ENCODE measurements at regions not wholly inside any gene's neighbourhood (a gene's known extent, or its start where the extent isn't known, plus 50 kb on each side); places are given as distances from the start of the nearest gene placed in this dataset.

- Histone ChIP-seq H2BK5ac (ENCODE audit: insufficient read length, low read length) (no peak overlapping the region), H2BK15ac (ENCODE audit: low read depth, low read length) (no peak overlapping the region), H2AFZ (ENCODE audit: low read length) (no peak overlapping the region), H3K4ac (ENCODE audit: low read depth, low read length) (no peak overlapping the region), H4K91ac (ENCODE audit: insufficient read length, low read depth, low read length) (no peak overlapping the region), H3K56ac (ENCODE audit: insufficient read length, low read depth, low read length) (no peak overlapping the region), H2BK20ac (ENCODE audit: low read depth, low read length, poor library complexity, severe bottlenecking) (no peak overlapping the region), H4K8ac (replicated peaks; ENCODE audit: insufficient read length, low read depth, low read length) (no peak overlapping the region), H2BK120ac (ENCODE audit: low read depth, low read length, poor library complexity, severe bottlenecking) (no peak overlapping the region), H3K9me3 (ENCODE audit: control insufficient read depth, low read depth, low read length) (no peaks in the 10 kb centered on the region), H4K20me1 (ENCODE audit: control insufficient read depth, insufficient read depth, insufficient read length) (no peaks in the 10 kb centered on the region), H3K27ac (ENCODE audit: insufficient read length, low read depth, low read length) (no peak overlapping the region), H3K4me2 (ENCODE audit: insufficient read depth, insufficient read length, low read length) (no peak overlapping the region), H2BK12ac (ENCODE audit: insufficient read length, low read depth, low read length) (no peak overlapping the region), H3K23ac (ENCODE audit: insufficient read length, low read depth, low read length) (no peak overlapping the region), H3K79me1 (ENCODE audit: insufficient read depth, low read depth, low read length, poor library complexity, severe bottlenecking) (no peaks in the 10 kb centered on the region), H2AK5ac (ENCODE audit: insufficient read length, low read length) (no peak overlapping the region), H3K79me2 (ENCODE audit: insufficient read depth, low read length) (no peaks in the 10 kb centered on the region), H3T11ph (ENCODE audit: low read length) (no peak overlapping the region), H3K9ac (ENCODE audit: extremely low read depth, insufficient read length, low read length) (no peak overlapping the region), H3K14ac (ENCODE audit: insufficient read depth, low read length) (no peak overlapping the region), H4K5ac (ENCODE audit: insufficient read length, low read depth, low read length) (no peak overlapping the region), H3K23me2 (ENCODE audit: insufficient read length, low read depth, low read length, poor library complexity, severe bottlenecking) (no peaks in the 10 kb centered on the region), H3K27me3 (ENCODE audit: insufficient read depth, low read length) (no peaks in the 10 kb centered on the region), H3K4me1 (ENCODE audit: insufficient read depth, low read length) (peaks cover 2% of the 10 kb centered on the region; the same call in 1 of the 2 replicates), H3K18ac (ENCODE audit: insufficient read length, low read depth, low read length) (no peak overlapping the region)
- H3K27ac Mint-ChIP-seq, result no peak overlapping the region
- peaks cover 0 to 6% of the 10 kb centered on the region in 2 experiments; a peak in 1 of 5 replicates for H3K9me3 Mint-ChIP-seq
- no CpG with 5 or more reads among the region's 6 CpGs for WGBS (ENCODE audit: extremely low coverage, insufficient read length, low lambda C conversion rate)
- no peak for TF ChIP-seq CTCF (conservative IDR thresholded peaks at IDR 0.05)
- H3K27me3 Mint-ChIP-seq (ENCODE audit: low read depth), result no peaks in the 10 kb centered on the region
- H3K4me1 Mint-ChIP-seq, result peaks cover 8 to 10% of the 10 kb centered on the region in 2 experiments
- no peak overlapping the region for H3K4me3 Mint-ChIP-seq
- H3K36me3 Mint-ChIP-seq (ENCODE audit: insufficient read depth in 1 of 3, low read depth in 3 of 3), result no peaks in the 10 kb centered on the region
- no peak for DNase-seq
These were observed 154.3 kb downstream of the FGF9 start for GRCh38 chr13:21825186-21825585.
